OCI-LY3 (cell line): ENCODE measurements at regions not wholly inside any gene's neighbourhood (a gene's known extent, or its start where the extent isn't known, plus 50 kb on each side); places are given as distances from the start of the nearest gene placed in this dataset.

Experiments used
- H2AFZ ChIP-seq: fragments of 200-600, 300-600 bp; shearing (Covaris generic); 2 replicates; pipeline ENCODE4 v1.6.0; 2014; ENCODE audit warnings: antibody characterized with exemption, low read depth, low read length
- H3K27ac ChIP-seq: fragments of 200-600, 300-600 bp; sonication (generic); 2 replicates; pipeline ENCODE4 v1.5.1; 2014; ENCODE audit warnings: mild to moderate bottlenecking, low read length, moderate library complexity, mixed read lengths
- H3K27me3 ChIP-seq: fragments of 200-600, 300-600 bp; sonication (generic); 2 replicates; pipeline ENCODE4 v1.6.1; 2014; ENCODE audit warnings: low read depth, low read length, mixed read lengths
- H3K36me3 ChIP-seq: fragments of 200-600, 300-600 bp; sonication (generic); replicated peaks from 2 replicates; pipeline ENCODE3; 2014; ENCODE audit warnings: low read depth, low read length, mixed read lengths
- H3K4me1 ChIP-seq: fragments of 300-600, 200-600 bp; sonication (generic); 2 replicates; pipeline ENCODE4 v1.6.1; 2014; ENCODE audit warnings: low read length, mixed read lengths
- H3K4me2 ChIP-seq: fragments of 200-600, 300-600 bp; sonication (generic); 2 replicates; pipeline ENCODE4 v1.6.1; 2014; ENCODE audit warnings: low read length, mixed read lengths
- H3K4me3 ChIP-seq: fragments of 300-600, 200-600 bp; sonication (generic); 2 replicates; pipeline ENCODE4 v1.5.1; 2014; ENCODE audit warnings: antibody characterized with exemption, mild to moderate bottlenecking, low read length, moderate library complexity
- H3K79me2 ChIP-seq: fragments of 300-600, 200-600 bp; shearing (Covaris generic); 2 replicates; pipeline ENCODE4 v1.6.1; 2014; ENCODE audit warnings: mild to moderate bottlenecking, low read length, mixed read lengths
- H3K9ac ChIP-seq: fragments of 300-600, 200-600 bp; shearing (Covaris generic); 2 replicates; pipeline ENCODE4 v1.6.0; 2014; ENCODE audit warnings: mild to moderate bottlenecking, low read length, moderate library complexity
- H3K9me3 ChIP-seq: fragments of 200-600, 300-600 bp; shearing (Covaris generic); 2 replicates; pipeline ENCODE4 v1.6.1; 2014; ENCODE audit warnings: low read length, mixed read lengths; ENCODE audit not compliant: insufficient read depth
- H4K20me1 ChIP-seq: fragments of 200-600, 300-600 bp; sonication (generic); 2 replicates; pipeline ENCODE4 v1.6.1; 2016; ENCODE audit warnings: low read length, mixed read lengths; ENCODE audit not compliant: insufficient read depth
- CTCF ChIP-seq: fragments of 200-600, 300-600 bp; sonication (generic); IDR thresholded peaks from 2 replicates; pipeline ENCODE4 v1.5.1; 2014; ENCODE audit warnings: antibody characterized with exemption, low read length, low read depth
- EZH2phosphoT487 ChIP-seq: fragments of 200-600 bp; shearing (Covaris generic); IDR thresholded peaks from 2 replicates; pipeline ENCODE4 v1.6.1; 2018; ENCODE audit warnings: antibody characterized with exemption, mixed run types, low read depth

DNA sequence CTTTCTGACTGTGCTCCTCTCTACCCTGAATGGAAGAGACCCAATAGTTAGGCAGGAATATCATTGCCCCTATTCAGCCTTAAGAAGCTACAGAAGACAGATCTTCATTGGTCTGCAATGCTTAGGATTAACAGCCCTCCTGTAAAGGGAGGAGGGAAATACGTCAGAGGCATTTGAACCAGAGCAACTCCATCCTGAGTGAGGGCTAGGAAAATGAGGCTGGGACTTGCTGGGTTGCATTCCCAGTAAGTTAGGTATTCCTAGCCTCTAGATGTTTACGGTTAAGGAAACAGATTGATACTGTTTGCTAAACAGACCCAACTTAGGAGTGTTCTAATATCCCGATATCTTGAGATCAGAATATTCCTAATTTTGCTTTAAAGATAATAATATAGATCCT is 63.5 kb downstream of the PCDH18 start:
- Histone ChIP-seq H3K4me1 (peaks cover 8% of the 10 kb centered on the region), H3K4me2 (no peak overlapping the region), H3K36me3 (no peaks in the 10 kb centered on the region), H3K9ac (no peak overlapping the region), H4K20me1 (no peaks in the 10 kb centered on the region), H3K27me3 (no peaks in the 10 kb centered on the region), H3K4me3 (no peak overlapping the region), H3K79me2 (no peaks in the 10 kb centered on the region), H2AFZ (no peak overlapping the region), H3K27ac (no peak overlapping the region), H3K9me3 (peaks cover 27% of the 10 kb centered on the region; the same call in 1 of the 2 replicates)
- no peak for TF ChIP-seq EZH2phosphoT487
- TF ChIP-seq CTCF = no peak

DNA sequence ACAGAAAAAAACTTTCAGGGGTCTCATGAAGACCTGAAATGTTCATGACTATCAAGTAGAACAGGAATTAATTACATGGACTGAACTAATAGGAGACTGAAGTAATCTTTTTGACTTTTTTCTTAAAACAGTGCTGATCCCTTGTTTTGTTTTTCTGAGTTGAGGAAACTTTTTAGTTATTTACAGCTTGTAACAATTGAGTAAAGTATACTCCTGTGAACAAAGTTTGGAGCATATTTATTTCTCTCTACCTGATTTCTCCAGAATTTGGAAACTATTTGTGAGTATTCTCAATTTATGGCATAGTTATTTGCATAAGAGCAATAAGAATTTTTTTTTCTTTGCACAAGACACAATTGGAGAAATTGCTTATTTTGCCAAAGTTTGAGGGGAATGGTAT is 64.8 kb downstream of the PCDH18 start:
- no peak overlapping the region for H3K4me3 ChIP-seq
- TF ChIP-seq CTCF = no peak

DNA sequence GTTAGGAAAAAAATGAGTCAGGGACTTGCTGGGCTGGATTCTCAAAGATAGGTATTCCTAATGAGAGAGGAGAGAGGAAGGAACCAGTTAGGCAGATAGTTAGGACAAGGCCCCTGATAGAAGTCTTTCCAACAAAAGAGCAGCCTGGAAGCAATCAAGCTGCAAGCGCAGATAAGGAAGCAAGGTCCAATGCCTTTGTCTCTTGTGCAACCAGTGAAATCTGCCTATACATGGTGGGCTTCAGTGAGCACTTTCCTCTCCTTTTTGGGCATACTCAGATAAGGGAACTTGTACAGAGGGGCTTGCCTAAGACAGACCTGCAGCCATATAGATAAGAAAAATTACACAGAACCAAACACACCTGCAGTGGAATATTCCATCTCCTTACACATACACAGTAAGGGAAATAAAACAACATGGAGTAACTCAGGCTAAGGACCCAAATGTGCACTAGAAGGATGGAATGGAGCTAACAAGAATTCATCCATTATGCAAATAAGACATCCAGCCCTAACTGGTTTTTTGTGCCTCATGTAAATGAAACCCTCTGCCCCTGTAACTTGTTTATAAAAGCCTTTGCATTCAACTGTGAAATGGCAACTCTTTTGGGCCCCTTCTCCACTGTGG is 68.8 kb downstream of the PCDH18 start:
- Histone ChIP-seq H2AFZ (no peak overlapping the region), H3K9ac (no peak overlapping the region), H3K4me2 (no peak overlapping the region), H3K4me3 (no peak overlapping the region), H4K20me1 (no peaks in the 10 kb centered on the region), H3K79me2 (no peaks in the 10 kb centered on the region), H3K27me3 (no peaks in the 10 kb centered on the region), H3K4me1 (no peaks in the 10 kb centered on the region), H3K36me3 (no peaks in the 10 kb centered on the region), H3K9me3 (peaks cover 30% of the 10 kb centered on the region; the same call in 1 of the 2 replicates), H3K27ac (no peak overlapping the region)
- TF ChIP-seq EZH2phosphoT487 = no peak
- no peak for TF ChIP-seq CTCF

More for the DNA sequence above, 64.8 kb downstream of the PCDH18 start:
- Histone ChIP-seq H3K27me3 (no peaks in the 10 kb centered on the region), H3K79me2 (no peaks in the 10 kb centered on the region), H3K4me1 (peaks cover 8% of the 10 kb centered on the region), H4K20me1 (no peaks in the 10 kb centered on the region), H3K27ac (no peak overlapping the region), H3K9ac (no peak overlapping the region), H3K9me3 (peaks cover 32% of the 10 kb centered on the region; the same call in 1 of the 2 replicates), H3K36me3 (no peaks in the 10 kb centered on the region), H3K4me2 (no peak overlapping the region), H2AFZ (no peak overlapping the region)

DNA sequence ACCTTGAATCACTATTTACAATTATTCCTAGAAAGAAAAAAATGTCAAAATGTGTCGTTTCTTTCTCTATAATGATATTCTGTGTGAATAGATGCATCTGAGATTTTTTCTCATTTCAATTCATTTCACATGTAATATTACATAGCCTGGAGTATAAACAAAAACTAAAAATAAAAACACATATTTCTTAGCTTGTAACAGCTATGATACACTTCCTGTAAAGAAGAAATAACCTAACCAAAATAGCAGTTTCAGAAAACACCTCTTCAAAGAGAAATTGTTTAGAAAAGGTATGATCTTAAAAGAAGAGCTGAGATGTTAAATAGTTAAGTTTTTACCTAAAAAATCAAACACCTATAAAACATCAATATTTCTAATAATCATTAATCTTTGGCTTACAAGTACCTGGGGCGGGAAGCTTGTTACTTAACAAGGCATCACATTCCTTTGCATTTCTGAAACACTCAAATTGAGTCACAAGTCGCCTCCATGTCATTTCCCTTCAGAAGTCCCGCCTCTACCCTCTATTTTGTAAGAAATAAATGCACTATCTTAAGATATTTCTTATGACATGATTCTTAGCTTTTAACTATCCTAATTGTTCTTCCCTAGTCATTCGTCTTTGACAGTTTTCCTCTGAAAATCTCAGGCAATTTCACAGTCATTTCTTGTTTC is 76.5 kb downstream of the PCDH18 start:
- Histone ChIP-seq H3K36me3 (no peaks in the 10 kb centered on the region), H3K27me3 (no peaks in the 10 kb centered on the region), H3K79me2 (no peaks in the 10 kb centered on the region), H3K4me3 (no peak overlapping the region), H3K9me3 (no peaks in the 10 kb centered on the region), H3K27ac (no peak overlapping the region), H4K20me1 (no peaks in the 10 kb centered on the region), H2AFZ (peak overlapping the region; percentile 43; the same call in 1 of the 2 replicates), H3K4me2 (no peak overlapping the region), H3K9ac (no peak overlapping the region), H3K4me1 (peaks cover 5% of the 10 kb centered on the region; the same call in 1 of the 2 replicates)
- TF ChIP-seq CTCF = no peak
- no peak for TF ChIP-seq EZH2phosphoT487
